VCaP (cell line): ENCODE measurements at regions not wholly inside any gene's neighbourhood (a gene's known extent, or its start where the extent isn't known, plus 50 kb on each side); places are given as distances from the start of the nearest gene placed in this dataset.

ENCODE experiments used
- H3K27ac ChIP-seq: fragments of 450-650 bp; 2 replicates; pipeline ENCODE4 v1.5.1; 2017
- TF ChIP-seq, protein P1 (sequence below): fragments of 450-650 bp; conservative IDR thresholded peaks from 2 replicates; pipeline ENCODE4 v1.5.1; 2017; ENCODE audit warnings: mild to moderate bottlenecking, moderate library complexity

GRCh38 chr12:82567688-82568087, 119.0 kb upstream of the TMTC2 start:
- H3K27ac ChIP-seq = no peak overlapping the region
- TF ChIP-seq, protein P1, sequence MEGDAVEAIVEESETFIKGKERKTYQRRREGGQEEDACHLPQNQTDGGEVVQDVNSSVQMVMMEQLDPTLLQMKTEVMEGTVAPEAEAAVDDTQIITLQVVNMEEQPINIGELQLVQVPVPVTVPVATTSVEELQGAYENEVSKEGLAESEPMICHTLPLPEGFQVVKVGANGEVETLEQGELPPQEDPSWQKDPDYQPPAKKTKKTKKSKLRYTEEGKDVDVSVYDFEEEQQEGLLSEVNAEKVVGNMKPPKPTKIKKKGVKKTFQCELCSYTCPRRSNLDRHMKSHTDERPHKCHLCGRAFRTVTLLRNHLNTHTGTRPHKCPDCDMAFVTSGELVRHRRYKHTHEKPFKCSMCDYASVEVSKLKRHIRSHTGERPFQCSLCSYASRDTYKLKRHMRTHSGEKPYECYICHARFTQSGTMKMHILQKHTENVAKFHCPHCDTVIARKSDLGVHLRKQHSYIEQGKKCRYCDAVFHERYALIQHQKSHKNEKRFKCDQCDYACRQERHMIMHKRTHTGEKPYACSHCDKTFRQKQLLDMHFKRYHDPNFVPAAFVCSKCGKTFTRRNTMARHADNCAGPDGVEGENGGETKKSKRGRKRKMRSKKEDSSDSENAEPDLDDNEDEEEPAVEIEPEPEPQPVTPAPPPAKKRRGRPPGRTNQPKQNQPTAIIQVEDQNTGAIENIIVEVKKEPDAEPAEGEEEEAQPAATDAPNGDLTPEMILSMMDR = no peak

GRCh38 chr12:82574191-82574590, 112.5 kb upstream of the TMTC2 start:
- no peak overlapping the region for H3K27ac ChIP-seq
- TF ChIP-seq, protein P1 = no peak

GRCh38 chr12:82578725-82579124, 108.0 kb upstream of the TMTC2 start:
- H3K27ac ChIP-seq = no peak overlapping the region
- TF ChIP-seq, protein P1 = no peak

DNA sequence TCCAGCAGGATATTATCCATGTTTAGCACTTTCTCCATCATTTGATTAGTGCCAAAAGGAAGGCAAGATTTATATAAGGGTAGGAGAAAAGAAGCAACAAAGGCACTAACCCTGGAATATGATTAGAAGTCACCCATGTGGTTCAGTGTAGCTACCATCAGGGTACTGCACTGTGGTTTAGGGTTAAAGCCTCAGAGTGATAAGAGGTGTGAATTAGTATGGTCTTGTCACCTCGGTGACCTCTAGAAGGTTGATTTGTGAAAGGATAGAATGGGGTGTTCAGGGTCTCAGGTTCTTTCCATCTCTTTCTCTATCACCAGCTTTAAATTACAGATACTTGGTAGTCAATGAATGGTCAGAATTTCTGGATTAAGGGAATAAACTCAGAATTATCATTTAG, 103.0 kb upstream of the TMTC2 start:
- TF ChIP-seq, protein P1 = no peak
- H3K27ac ChIP-seq = no peak overlapping the region

DNA sequence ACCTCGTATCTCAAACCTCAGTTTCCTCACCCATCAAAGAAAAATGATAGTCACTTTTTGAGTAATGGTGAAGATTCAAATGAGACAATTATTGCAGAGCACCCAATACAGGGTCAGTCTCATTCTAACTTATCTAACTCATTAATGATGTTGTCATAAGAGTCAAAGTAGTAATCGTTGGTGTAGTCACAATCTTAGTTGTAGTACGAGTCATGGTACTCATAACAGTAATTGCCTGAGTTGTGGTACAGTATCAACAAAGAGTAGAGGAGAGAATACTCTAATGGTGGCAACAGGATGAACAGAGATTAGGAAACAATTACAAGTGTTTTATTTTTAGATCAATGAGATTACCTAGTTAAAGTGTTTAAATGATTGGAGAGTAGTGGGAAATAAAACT, 93.6 kb upstream of the TMTC2 start:
- no peak overlapping the region for H3K27ac ChIP-seq
- TF ChIP-seq, protein P1 = no peak

- H3K27ac ChIP-seq = no peak overlapping the region
- TF ChIP-seq, protein P1 = no peak
Measured at GRCh38 chr12:82593901-82594396, 92.8 kb upstream of the TMTC2 start.

DNA sequence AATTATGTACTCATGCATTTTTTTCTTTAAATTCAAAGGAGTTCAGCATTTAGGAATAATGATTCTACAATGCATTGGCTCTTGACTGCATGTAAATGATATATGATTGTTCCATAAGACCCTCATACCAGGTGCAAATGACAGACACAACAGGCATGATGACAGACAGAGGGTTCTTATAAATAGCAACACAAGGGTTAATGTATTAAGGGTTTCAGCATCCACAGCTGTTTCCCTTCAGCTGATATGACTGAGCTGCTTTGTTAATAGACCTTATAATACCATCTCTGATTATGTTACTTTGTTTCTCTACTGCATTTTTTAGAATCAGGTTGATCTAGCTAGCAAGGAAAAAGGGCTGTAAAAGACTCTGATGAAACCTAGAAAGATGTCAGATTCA, 90.8 kb upstream of the TMTC2 start:
- TF ChIP-seq, protein P1 = no peak
- H3K27ac ChIP-seq = no peak overlapping the region

- TF ChIP-seq, protein P1 = no peak
- H3K27ac ChIP-seq = no peak overlapping the region
Measured at GRCh38 chr12:82596483-82596882, 90.2 kb upstream of the TMTC2 start.
